Loucy (cell line): ENCODE measurements at regions not wholly inside any gene's neighbourhood (a gene's known extent, or its start where the extent isn't known, plus 50 kb on each side); places are given as distances from the start of the nearest gene placed in this dataset.

Source experiments
- EZH2phosphoT487 ChIP-seq: fragments of 200-600 bp; IDR thresholded peaks from 2 replicates; pipeline ENCODE4 v1.6.1; 2018; ENCODE audit warnings: antibody characterized with exemption, mild to moderate bottlenecking, moderate library complexity, borderline replicate concordance
- TF ChIP-seq, protein P1 (sequence below): fragments of 200-600 bp; sonication (generic); conservative IDR thresholded peaks from 2 replicates; pipeline ENCODE4 v1.5.1; 2014; ENCODE audit warnings: mild to moderate bottlenecking, antibody characterized with exemption, low read length

GRCh38 chr18:55779691-55780585 lies 191.9 kb upstream of the TCF4 start:
- TF ChIP-seq, protein P1, sequence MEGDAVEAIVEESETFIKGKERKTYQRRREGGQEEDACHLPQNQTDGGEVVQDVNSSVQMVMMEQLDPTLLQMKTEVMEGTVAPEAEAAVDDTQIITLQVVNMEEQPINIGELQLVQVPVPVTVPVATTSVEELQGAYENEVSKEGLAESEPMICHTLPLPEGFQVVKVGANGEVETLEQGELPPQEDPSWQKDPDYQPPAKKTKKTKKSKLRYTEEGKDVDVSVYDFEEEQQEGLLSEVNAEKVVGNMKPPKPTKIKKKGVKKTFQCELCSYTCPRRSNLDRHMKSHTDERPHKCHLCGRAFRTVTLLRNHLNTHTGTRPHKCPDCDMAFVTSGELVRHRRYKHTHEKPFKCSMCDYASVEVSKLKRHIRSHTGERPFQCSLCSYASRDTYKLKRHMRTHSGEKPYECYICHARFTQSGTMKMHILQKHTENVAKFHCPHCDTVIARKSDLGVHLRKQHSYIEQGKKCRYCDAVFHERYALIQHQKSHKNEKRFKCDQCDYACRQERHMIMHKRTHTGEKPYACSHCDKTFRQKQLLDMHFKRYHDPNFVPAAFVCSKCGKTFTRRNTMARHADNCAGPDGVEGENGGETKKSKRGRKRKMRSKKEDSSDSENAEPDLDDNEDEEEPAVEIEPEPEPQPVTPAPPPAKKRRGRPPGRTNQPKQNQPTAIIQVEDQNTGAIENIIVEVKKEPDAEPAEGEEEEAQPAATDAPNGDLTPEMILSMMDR = no peak
- TF ChIP-seq EZH2phosphoT487 = no peak
